ENCODE measurements at regions not wholly inside any gene's neighbourhood (a gene's known extent, or its start where the extent isn't known, plus 50 kb on each side); places are given as distances from the start of the nearest gene placed in this dataset.

GRCh38 chr22:48746789-48747425 is 1080.8 kb downstream of the BRD1 start:
- no peak for DNase-seq (ENCODE audit: low read depth)

- DNase-seq (ENCODE audit: low read depth): no peak
These were observed 1081.6 kb downstream of the BRD1 start for GRCh38 chr22:48745842-48746788.

GRCh38 chr22:48744967-48745841 is 1082.5 kb downstream of the BRD1 start:
- DNase-seq (ENCODE audit: low read depth): no peak

- no peak for DNase-seq (ENCODE audit: low read depth)
These were observed 1083.4 kb downstream of the BRD1 start for GRCh38 chr22:48744283-48744641.

GRCh38 chr22:48743601-48744282 is 1083.9 kb downstream of the BRD1 start:
- no peak for DNase-seq (ENCODE audit: low read depth)

GRCh38 chr22:48742556-48743343 is 1084.9 kb downstream of the BRD1 start:
- DNase-seq (ENCODE audit: low read depth): no peak

GRCh38 chr22:48742191-48742555 is 1085.5 kb downstream of the BRD1 start:
- no peak for DNase-seq (ENCODE audit: low read depth)

- no peak for DNase-seq (ENCODE audit: low read depth)
These were observed 1086.1 kb downstream of the BRD1 start for GRCh38 chr22:48741540-48741939.

GRCh38 chr22:48740731-48741405 is 1086.8 kb downstream of the BRD1 start:
- DNase-seq (ENCODE audit: low read depth): no peak

GRCh38 chr22:48740086-48740730 is 1087.5 kb downstream of the BRD1 start:
- no peak for DNase-seq (ENCODE audit: low read depth)

- no peak for DNase-seq (ENCODE audit: low read depth)
These were observed 1088.2 kb downstream of the BRD1 start for GRCh38 chr22:48739348-48740085.

- no peak for DNase-seq (ENCODE audit: low read depth)
These were observed 1089.3 kb downstream of the BRD1 start for GRCh38 chr22:48738204-48738980.

- DNase-seq (ENCODE audit: low read depth): no peak
These were observed 1090.0 kb downstream of the BRD1 start for GRCh38 chr22:48737461-48738203.

GRCh38 chr22:48736593-48737460 is 1090.8 kb downstream of the BRD1 start:
- DNase-seq (ENCODE audit: low read depth): no peak

GRCh38 chr22:48734961-48735360 is 1092.7 kb downstream of the BRD1 start:
- DNase-seq (ENCODE audit: low read depth): no peak

- no peak for DNase-seq (ENCODE audit: low read depth)
These were observed 1093.3 kb downstream of the BRD1 start for GRCh38 chr22:48734359-48734758.

Data from HS-5 (cell line).